ENCODE measurements at regions not wholly inside any gene's neighbourhood (a gene's known extent, or its start where the extent isn't known, plus 50 kb on each side); places are given as distances from the start of the nearest gene placed in this dataset.

DNA sequence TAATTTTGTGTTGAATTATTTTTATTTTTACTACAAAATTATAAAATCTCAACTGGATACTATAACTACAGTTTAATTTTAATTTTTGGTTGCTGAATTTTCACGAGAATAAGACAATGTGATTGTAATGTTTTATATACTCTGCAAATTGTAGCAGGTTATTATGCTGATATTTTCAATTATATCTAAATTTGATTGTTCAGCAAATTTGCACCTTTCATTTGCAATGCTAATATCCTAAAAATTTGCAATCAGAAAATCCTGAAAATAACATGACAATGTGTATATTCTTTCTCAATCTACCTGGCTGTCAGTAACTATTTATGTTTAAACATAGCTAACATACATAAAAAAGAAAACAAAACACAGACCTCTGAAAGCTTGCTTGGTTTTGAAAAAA is 932.2 kb upstream of the LRFN5 start:
- TF ChIP-seq KDM2A (CRISPR knock-in tag; IDR thresholded peaks at IDR 0.05; ENCODE audit: borderline replicate concordance, low read depth): no peak
- TF ChIP-seq, protein P1, sequence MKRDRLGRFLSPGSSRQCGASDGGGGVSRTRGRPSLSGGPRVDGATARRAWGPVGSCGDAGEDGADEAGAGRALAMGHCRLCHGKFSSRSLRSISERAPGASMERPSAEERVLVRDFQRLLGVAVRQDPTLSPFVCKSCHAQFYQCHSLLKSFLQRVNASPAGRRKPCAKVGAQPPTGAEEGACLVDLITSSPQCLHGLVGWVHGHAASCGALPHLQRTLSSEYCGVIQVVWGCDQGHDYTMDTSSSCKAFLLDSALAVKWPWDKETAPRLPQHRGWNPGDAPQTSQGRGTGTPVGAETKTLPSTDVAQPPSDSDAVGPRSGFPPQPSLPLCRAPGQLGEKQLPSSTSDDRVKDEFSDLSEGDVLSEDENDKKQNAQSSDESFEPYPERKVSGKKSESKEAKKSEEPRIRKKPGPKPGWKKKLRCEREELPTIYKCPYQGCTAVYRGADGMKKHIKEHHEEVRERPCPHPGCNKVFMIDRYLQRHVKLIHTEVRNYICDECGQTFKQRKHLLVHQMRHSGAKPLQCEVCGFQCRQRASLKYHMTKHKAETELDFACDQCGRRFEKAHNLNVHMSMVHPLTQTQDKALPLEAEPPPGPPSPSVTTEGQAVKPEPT (CRISPR knock-in tag; IDR thresholded peaks at IDR 0.05; ENCODE audit: low read depth): no peak
- TF ChIP-seq, protein P2, sequence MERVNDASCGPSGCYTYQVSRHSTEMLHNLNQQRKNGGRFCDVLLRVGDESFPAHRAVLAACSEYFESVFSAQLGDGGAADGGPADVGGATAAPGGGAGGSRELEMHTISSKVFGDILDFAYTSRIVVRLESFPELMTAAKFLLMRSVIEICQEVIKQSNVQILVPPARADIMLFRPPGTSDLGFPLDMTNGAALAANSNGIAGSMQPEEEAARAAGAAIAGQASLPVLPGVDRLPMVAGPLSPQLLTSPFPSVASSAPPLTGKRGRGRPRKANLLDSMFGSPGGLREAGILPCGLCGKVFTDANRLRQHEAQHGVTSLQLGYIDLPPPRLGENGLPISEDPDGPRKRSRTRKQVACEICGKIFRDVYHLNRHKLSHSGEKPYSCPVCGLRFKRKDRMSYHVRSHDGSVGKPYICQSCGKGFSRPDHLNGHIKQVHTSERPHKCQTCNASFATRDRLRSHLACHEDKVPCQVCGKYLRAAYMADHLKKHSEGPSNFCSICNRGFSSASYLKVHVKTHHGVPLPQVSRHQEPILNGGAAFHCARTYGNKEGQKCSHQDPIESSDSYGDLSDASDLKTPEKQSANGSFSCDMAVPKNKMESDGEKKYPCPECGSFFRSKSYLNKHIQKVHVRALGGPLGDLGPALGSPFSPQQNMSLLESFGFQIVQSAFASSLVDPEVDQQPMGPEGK (CRISPR knock-in tag; IDR thresholded peaks at IDR 0.05): no peak

Data from HepG2 (cell line).